ENCODE measurements at regions not wholly inside any gene's neighbourhood (a gene's known extent, or its start where the extent isn't known, plus 50 kb on each side); places are given as distances from the start of the nearest gene placed in this dataset.

GRCh38 chrX:40420899-40421729 is 159.7 kb upstream of the ATP6AP2 start:
- no peak for TF ChIP-seq CTCF (IDR thresholded peaks at IDR 0.05)
- DNase-seq (ENCODE audit: low spot score) (no peak), ATAC-seq (ENCODE audit: low FRiP score) (no peak)

- TF ChIP-seq CTCF (IDR thresholded peaks at IDR 0.05): no peak
- DNase-seq (ENCODE audit: low spot score) (no peak), ATAC-seq (ENCODE audit: low FRiP score) (no peak)
These were observed 162.0 kb upstream of the ATP6AP2 start for GRCh38 chrX:40418813-40419195.

- DNase-seq (ENCODE audit: low spot score) (no peak), ATAC-seq (ENCODE audit: low FRiP score) (no peak)
- no peak for TF ChIP-seq CTCF (IDR thresholded peaks at IDR 0.05)
These were observed 162.5 kb upstream of the ATP6AP2 start for GRCh38 chrX:40418146-40418812.

- no peak for TF ChIP-seq CTCF (IDR thresholded peaks at IDR 0.05)
- ATAC-seq (ENCODE audit: low FRiP score): no peak
- no peak for DNase-seq (ENCODE audit: low spot score)
These were observed 165.1 kb upstream of the ATP6AP2 start for GRCh38 chrX:40415675-40416074.

- DNase-seq (ENCODE audit: low spot score) (no peak), ATAC-seq (ENCODE audit: low FRiP score) (no peak)
- no peak for TF ChIP-seq CTCF (IDR thresholded peaks at IDR 0.05)
These were observed 166.4 kb upstream of the ATP6AP2 start for GRCh38 chrX:40414335-40414734.

GRCh38 chrX:40411340-40412111 is 169.2 kb upstream of the ATP6AP2 start:
- DNase-seq (ENCODE audit: low spot score) (no peak), ATAC-seq (ENCODE audit: low FRiP score) (no peak)
- TF ChIP-seq CTCF (IDR thresholded peaks at IDR 0.05): no peak
